ENCODE measurements at regions not wholly inside any gene's neighbourhood (a gene's known extent, or its start where the extent isn't known, plus 50 kb on each side); places are given as distances from the start of the nearest gene placed in this dataset.

- Histone ChIP-seq H3K9me3 (no peaks in the 10 kb centered on the region), H3K27me3 (no peaks in the 10 kb centered on the region), H3K4me3 (replicated peaks in 1 of 3) (no peak overlapping the region), H3K27ac (no peak overlapping the region), H3K36me3 (no peaks in the 10 kb centered on the region), H3K4me1 (no peaks in the 10 kb centered on the region)
- no peak for DNase-seq
- TF ChIP-seq POLR2A (IDR thresholded peaks at IDR 0.05), result no peak
- no peak for TF ChIP-seq CTCF (IDR thresholded peaks at IDR 0.05)
- 48 to 51% methylated on average over 1 of the region's 1 CpG for WGBS, 2 donors
- intact Hi-C loops (cut with DNase I), result no loop called here
These were observed 310.4 kb downstream of the HAO1 start for GRCh38 chr20:7629880-7630279.

- intact Hi-C loops (cut with DNase I), result no loop called here
- Histone ChIP-seq H3K36me3 (no peaks in the 10 kb centered on the region), H3K4me1 (no peaks in the 10 kb centered on the region), H3K27me3 (no peaks in the 10 kb centered on the region), H3K4me3 (replicated peaks in 1 of 3) (no peak overlapping the region), H3K9me3 (no peaks in the 10 kb centered on the region), H3K27ac (no peak overlapping the region)
- TF ChIP-seq CTCF (IDR thresholded peaks at IDR 0.05) (no peak), POLR2A (IDR thresholded peaks at IDR 0.05) (no peak)
- DNase-seq, result no peak
These were observed 303.1 kb downstream of the HAO1 start for GRCh38 chr20:7637184-7637583.

GRCh38 chr20:7650086-7650879 lies 290.0 kb downstream of the HAO1 start:
- Histone ChIP-seq H3K27me3 (no peaks in the 10 kb centered on the region), H3K4me1 (peaks cover 0 to 7% of the 10 kb centered on the region in 2 donors), H3K9me3 (no peaks in the 10 kb centered on the region), H3K36me3 (no peaks in the 10 kb centered on the region), H3K27ac (no peak overlapping the region), H3K4me3 (replicated peaks in 1 of 3) (no peak overlapping the region)
- DNase-seq, result peak; percentile 27 to 40
- WGBS, 2 donors, result 70 to 76% methylated on average over 6 of the region's 6 CpGs
- intact Hi-C loops (cut with DNase I), result no loop called here
- TF ChIP-seq POLR2A (IDR thresholded peaks at IDR 0.05) (no peak), CTCF (IDR thresholded peaks at IDR 0.05) (no peak)

GRCh38 chr20:7654231-7654630 lies 286.0 kb downstream of the HAO1 start:
- intact Hi-C loops (cut with DNase I), result no loop called here
- no peak for DNase-seq
- H3K4me1 ChIP-seq, result peaks cover 0 to 7% of the 10 kb centered on the region in 2 donors
- TF ChIP-seq POLR2A (IDR thresholded peaks at IDR 0.05) (no peak), CTCF (IDR thresholded peaks at IDR 0.05) (no peak)
- H3K9me3 ChIP-seq, result no peaks in the 10 kb centered on the region
- no peaks in the 10 kb centered on the region for H3K36me3 ChIP-seq
- no peak overlapping the region for H3K4me3 ChIP-seq (replicated peaks in 1 of 3)
- no peaks in the 10 kb centered on the region for H3K27me3 ChIP-seq
- H3K27ac ChIP-seq, result no peak overlapping the region

GRCh38 chr20:7656687-7657467 lies 283.4 kb downstream of the HAO1 start:
- H3K4me3 ChIP-seq (replicated peaks in 1 of 3), result no peak overlapping the region
- intact Hi-C loops (cut with DNase I), result no loop called here
- no peaks in the 10 kb centered on the region for H3K27me3 ChIP-seq
- no peaks in the 10 kb centered on the region for H3K9me3 ChIP-seq
- no peak for DNase-seq
- no peak overlapping the region for H3K27ac ChIP-seq
- H3K36me3 ChIP-seq, result no peaks in the 10 kb centered on the region
- TF ChIP-seq CTCF (IDR thresholded peaks at IDR 0.05) (no peak), POLR2A (IDR thresholded peaks at IDR 0.05) (no peak)
- 73 to 77% methylated on average over 4 of the region's 4 CpGs for WGBS, 2 donors
- H3K4me1 ChIP-seq, result no peaks in the 10 kb centered on the region
